IMR-90 (cell line): ENCODE measurements at regions not wholly inside any gene's neighbourhood (a gene's known extent, or its start where the extent isn't known, plus 50 kb on each side); places are given as distances from the start of the nearest gene placed in this dataset.

ENCODE experiments used
- CTCF ChIP-seq: conservative IDR thresholded peaks from 2 replicates; pipeline ENCODE4 v1.5.1; 2012; ENCODE audit warnings: mild to moderate bottlenecking, low read depth, low read length, improper control_type of control experiment
- MXI1 ChIP-seq: IDR thresholded peaks from 2 replicates; pipeline ENCODE4 v1.6.1; 2012; ENCODE audit warnings: low read depth, mild to moderate bottlenecking, low read length, moderate library complexity, borderline replicate concordance
- POLR2A ChIP-seq: IDR thresholded peaks from 2 replicates; pipeline ENCODE4 v1.6.1; 2012; ENCODE audit warnings: mild to moderate bottlenecking, low read depth, low read length
- RCOR1 ChIP-seq: IDR thresholded peaks from 2 replicates; pipeline ENCODE4 v1.6.1; 2012; ENCODE audit warnings: mild to moderate bottlenecking, low read length, improper control_type of control experiment; ENCODE audit not compliant: insufficient replicate concordance

- TF ChIP-seq RCOR1, result no peak
- TF ChIP-seq MXI1, result no peak
- no peak for TF ChIP-seq POLR2A
- no peak for TF ChIP-seq CTCF
These were observed 203.3 kb upstream of the FBXO11 start for GRCh38 chr2:48109491-48110204.
